GM18519 (cell line): ENCODE measurements at regions not wholly inside any gene's neighbourhood (a gene's known extent, or its start where the extent isn't known, plus 50 kb on each side); places are given as distances from the start of the nearest gene placed in this dataset.
A peak's percentile ranks its signal among the peaks of the same experiment; 100 is the strongest.
"Not testable (repeated sequence)": the region's sequence is repeated elsewhere in the genome, so short reads cannot be mapped to it uniquely, and the experiment has no call there.

Experiments used
- ATAC-seq: cut with Tn5 transposase; IDR thresholded peaks from one replicate; pipeline ENCODE4 v1.9.1; 2021; ENCODE audit warnings: mild to moderate bottlenecking, moderate library complexity; ENCODE audit not compliant: unreplicated experiment, low FRiP score

DNA sequence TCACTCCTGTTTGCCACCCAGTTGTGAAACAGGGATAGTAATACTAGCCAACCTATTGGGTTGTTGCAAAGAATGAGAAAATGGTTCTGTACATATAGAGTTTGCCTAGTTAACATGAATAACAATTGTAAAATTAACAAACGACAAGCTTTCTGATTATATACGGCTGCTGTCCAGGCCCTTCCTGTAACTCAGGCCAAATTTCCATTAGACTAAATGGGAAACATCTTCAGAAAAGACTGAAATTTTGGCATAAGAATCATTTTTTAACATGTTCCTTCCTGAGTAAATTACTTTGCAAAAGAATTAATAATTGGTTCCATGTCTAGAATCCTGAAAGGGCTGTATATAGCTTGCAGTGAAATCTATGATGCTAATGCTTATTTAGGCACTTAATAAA lies 117.7 kb upstream of the SATB2 start:
- no peak for ATAC-seq

DNA sequence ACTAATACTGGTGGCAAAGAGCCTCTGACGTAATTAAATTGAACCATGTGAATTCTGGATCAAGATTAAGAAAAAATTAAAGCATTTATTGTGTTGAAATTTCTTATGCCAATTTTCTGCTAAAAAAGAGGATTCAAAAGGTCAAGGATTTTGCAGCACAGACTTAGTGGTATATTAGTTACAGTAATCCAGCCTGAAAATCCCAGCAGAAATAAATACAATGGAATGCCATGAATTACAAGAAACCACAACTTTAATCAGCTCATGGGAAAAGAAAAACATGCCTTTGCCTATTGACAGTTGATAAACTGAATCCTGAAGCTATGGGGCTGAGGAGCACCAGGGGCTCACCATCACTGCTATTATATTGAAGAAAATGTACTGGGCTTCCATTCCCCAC lies 114.8 kb upstream of the SATB2 start:
- no peak for ATAC-seq

DNA sequence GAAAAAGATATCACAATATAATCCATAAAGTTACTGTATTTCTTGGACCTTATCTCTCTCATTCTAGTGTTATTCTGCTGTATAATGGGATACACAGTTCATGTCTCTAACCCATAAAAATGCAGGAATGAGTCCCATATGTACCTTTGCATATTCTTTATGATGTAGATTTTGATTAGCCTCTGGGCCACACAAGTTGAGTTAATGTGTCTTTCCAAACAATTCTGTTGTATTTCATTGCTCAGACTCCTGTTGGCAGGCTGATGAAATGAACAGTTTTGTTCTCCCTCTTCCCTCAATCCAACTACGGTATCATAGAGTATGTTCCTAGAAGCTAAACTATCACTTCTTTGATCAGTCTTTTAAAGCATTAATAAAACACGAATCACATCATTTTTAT lies 113.2 kb upstream of the SATB2 start:
- ATAC-seq: no peak

DNA sequence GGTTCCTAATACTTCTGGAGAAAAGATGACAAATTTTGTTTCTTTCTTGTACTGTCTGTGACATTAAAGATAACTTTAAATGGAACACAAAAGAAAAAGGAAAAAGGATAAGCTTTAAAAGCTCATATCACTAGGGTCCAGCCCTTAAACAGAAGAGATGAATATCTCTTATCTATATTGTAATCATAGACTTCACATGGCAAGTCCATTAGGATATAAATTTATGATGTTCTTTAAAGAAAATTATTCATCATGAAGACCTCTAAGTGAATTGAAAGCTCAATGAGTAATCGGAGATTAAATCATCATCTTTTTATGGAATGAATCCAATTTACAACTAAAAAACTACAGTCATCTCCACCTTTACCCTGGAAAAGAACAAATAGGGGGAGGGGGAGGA lies 111.6 kb upstream of the SATB2 start:
- no peak for ATAC-seq

DNA sequence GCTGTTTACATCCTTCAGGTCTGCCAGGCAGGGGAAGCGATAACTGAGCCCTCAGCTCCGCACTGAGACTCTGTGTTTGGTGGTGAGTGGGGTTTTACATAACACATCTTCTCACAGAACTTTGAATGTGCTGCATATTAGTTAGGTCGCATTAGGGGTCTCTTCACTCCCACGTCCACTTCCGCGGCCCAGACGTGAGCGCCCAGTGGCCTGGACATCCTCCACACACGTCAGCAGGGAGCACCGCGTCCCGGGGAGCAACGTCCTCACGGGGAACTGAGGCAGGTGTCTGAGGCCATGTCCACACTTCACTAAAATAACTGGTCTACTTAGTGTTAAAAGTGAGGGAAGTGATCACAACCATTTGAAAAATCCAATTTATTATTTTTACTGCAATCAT lies 100.4 kb upstream of the SATB2 start:
- no peak for ATAC-seq

DNA sequence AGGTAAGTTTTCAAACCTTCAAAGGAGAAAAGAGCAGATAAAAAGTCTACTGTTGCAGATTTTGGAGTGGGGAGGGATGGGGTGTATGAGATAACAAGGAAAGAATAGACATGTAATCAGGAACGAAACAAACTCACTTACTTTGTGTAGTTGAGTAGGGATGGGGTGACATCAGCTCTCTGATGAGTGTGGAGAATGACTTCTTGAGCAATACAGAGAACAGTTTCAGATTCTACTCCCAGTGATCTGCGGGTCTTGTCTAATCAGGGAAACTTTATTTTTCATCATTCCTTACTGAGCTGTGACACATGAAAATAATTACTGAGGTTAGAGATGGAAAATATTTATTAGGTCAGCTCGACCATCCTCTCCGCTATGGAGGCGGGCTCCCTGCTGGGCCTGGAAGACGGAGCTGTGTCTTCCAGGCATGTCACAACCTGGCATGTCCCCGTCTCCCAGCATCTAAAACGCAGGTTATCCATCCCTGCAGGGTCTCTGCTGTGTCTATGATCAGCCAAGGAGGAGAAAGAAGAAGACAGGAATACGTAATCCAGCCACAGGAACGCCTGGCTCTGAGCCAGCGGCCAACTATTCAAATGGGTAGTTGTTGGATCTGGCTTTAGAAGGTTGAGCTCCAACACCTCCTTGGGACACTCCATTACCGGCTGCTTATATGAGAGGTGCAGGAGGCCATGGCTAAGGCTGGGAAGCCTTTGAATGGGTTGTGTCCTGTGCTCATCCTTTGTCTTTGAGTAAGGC lies 99.0 kb upstream of the SATB2 start:
- no peak for ATAC-seq

DNA sequence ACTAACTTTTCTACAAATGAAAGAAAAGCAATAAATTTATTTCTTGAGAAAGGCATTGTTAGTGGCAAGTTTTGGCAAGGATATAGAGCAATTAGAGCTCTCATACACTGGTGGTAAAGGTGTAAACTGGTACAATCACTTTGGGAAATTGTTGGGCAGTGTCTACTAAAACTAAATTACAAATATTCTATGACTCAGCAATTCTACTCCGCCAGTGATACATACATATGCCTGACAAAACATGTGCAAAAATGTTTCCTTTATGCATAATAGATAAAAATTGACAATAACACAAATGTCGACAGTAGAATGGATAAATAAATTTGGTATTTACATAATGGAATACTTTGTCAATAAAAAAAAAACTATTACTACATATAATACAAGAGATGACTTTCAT lies 96.3 kb upstream of the SATB2 start:
- ATAC-seq: no peak

DNA sequence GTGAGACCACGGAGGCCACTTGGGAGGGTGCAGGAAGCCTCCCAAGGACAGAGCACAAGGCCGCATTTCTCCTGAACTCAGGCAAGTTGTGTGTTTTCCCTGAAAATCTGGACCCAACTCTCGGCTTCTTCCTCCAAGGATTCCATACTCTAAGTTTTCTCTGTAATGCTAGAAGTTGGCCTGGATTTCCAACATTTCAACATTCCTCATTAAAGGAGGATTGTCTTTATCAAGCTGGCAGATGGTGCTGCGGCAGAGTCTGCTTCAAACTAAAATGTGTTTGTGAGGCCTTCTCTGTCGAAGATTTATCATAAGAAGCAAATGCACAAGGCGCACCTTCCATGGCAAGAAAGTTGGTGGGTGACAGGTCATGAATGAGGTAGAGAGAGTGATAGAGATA lies 94.4 kb upstream of the SATB2 start:
- ATAC-seq: no peak

DNA sequence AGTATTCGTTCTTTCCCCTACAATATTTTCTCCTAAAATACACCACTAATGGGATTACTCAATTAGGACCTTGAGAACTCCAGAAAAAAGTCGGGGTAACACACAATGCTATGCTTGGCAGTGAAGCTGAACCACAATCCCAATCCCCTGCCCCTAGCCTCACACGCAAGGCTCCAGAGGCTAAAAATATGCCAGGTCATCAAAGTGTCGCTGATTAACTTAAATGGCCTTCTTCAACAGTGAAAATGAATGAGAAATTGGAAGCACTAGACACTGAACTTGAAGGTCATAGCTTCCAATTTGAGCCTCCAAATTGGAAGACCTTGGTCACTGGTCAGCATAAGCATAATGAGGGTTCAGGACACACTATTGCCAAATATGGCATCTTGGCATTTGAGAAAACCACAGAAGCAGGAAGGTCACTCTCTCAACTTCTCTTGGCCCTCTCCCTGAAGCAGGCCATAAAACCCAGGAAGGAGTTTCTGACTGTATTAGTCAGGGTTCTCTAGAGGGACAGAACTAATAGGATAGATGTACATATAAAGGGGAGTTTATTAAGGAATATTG lies 86.0 kb upstream of the SATB2 start:
- no peak for ATAC-seq

DNA sequence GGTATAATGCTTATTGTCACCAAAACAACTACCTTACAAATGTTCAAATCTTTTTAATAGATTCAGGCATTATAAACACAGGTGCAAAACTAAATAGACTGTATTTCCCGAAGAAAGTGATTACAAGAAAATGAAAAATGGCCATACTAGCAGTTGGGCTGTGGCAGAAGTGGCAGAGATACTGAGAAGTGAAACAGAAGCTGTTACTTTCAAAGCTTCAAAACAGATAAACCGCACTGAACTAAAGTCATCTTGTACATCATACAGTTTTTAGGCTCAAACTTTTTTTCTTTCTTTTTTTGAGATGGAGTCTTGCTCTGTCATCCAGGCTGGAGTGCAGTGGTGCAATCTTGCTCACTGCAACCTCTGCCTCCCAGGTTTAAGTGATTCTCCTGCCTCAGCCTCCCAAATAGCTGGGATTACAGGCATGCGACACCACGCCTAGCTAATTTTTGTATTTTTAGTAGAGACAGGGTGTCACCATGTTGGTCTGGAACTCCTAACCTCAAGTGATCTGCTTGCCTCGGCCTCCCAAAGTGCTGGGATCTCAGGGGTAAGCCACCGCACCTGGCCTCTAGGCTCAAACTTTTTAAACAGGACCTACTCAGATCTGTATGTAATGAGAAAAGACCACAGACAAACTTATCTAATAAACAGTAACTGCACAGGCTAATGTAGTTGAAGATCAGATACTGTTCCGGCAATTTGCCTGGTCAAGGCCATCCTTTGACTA lies 77.9 kb upstream of the SATB2 start:
- ATAC-seq: no peak

DNA sequence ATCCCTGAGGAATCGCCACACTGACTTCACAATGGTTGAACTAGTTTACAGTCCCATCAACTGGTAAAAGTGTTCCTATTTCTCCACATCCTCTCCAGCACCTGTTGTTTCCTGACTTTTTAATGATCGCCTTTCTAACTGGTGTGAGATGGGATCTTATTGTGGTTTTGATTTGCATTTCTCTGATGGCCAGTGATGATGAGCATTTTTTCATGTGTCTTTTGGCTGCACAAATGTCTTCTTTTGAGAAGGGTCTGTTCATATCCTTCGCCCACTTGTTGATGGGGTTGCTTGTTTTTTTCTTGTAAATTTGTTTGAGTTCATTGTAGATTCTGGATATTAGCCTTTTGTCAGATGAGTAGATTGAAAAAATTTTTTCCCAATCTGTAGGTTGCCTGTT lies 76.1 kb upstream of the SATB2 start:
- not testable (repeated sequence) for ATAC-seq

DNA sequence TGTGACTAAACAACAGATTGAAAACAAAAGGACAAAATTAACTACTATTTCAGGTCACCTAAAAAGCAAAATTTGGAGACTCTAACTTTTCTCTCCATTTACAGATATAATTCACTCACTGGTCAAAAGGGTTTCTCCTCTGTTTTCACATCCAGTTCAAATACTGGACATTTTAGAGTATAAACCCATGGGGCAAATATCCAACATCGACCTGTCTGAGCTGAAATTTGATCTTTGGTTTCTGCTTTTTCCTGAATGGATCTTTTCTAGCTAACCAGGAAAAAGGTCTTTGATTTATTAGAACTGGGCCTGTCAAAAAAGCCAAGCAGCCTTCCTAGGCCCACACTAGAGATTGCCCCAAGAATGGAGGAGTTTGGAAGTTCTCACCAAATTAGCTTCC lies 69.3 kb upstream of the SATB2 start:
- no peak for ATAC-seq

DNA sequence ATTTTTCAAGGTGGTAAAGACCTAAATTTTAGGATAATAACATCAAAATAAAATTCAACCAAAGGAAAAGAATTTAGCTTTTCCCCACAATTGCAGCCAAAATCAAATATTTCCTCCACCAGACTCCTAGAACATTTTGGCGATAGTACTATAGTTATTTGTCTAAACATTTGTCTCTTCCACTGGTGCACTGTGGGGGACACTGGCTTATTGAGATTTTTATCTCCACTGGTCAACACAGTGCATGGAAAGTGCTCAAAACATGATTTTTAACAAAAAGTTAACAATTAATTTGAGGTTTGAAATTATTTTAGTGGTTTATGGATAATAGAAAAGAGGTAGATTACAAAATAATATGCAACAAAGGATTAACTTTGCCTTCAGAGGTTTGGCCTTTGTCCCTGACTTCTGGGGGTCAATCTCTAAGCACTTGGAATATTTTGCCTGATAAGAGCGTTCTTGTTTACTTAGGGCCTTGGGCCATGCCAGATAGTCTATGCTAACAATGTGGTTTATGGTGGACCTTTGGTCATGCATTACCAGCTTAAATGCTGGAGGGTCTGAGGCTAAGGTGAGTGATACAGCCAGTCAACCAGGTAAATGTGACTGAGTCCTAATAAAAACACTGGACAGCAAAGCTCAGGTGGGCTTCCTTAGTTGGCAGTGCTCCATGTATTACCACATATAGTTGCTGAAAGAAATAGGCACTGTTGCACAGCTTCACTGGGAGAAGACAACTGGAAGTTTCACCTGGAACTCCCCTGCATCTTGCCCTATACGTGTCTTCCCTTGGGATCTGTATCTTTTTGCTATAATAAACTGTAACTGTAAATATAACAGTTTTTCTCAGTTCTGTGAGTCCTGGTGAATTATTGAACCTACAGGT lies 67.2 kb upstream of the SATB2 start:
- no peak for ATAC-seq

DNA sequence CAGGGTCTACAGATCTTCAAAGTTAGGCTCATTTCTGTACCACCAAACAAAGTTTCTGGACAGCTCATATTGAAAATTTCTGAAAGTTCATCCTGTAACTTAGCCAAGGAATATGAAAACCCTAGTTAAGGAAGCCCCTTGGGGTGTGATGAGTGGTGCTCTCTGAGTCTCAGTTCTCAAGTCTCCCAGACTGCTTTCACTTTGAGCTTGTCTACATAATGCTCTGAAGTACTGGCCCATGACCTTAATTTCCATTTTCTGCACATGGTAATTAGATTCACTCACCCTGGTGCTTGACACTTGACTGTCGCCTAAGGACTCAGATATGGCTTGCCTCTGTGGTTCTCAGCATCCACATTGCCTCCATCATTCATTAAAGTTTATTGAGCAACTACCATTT lies 51.7 kb upstream of the SATB2 start:
- peak; percentile 55 for ATAC-seq
